HK-2 (cell line): ENCODE measurements at regions not wholly inside any gene's neighbourhood (a gene's known extent, or its start where the extent isn't known, plus 50 kb on each side); places are given as distances from the start of the nearest gene placed in this dataset.
"Not testable (repeated sequence)": the region's sequence is repeated elsewhere in the genome, so short reads cannot be mapped to it uniquely, and the experiment has no call there.

Experiments used
- DNase-seq: peaks from one replicate; pipeline ENCODE4 v3.0.0-alpha.2; 2018; ENCODE audit not compliant: unreplicated experiment

DNA sequence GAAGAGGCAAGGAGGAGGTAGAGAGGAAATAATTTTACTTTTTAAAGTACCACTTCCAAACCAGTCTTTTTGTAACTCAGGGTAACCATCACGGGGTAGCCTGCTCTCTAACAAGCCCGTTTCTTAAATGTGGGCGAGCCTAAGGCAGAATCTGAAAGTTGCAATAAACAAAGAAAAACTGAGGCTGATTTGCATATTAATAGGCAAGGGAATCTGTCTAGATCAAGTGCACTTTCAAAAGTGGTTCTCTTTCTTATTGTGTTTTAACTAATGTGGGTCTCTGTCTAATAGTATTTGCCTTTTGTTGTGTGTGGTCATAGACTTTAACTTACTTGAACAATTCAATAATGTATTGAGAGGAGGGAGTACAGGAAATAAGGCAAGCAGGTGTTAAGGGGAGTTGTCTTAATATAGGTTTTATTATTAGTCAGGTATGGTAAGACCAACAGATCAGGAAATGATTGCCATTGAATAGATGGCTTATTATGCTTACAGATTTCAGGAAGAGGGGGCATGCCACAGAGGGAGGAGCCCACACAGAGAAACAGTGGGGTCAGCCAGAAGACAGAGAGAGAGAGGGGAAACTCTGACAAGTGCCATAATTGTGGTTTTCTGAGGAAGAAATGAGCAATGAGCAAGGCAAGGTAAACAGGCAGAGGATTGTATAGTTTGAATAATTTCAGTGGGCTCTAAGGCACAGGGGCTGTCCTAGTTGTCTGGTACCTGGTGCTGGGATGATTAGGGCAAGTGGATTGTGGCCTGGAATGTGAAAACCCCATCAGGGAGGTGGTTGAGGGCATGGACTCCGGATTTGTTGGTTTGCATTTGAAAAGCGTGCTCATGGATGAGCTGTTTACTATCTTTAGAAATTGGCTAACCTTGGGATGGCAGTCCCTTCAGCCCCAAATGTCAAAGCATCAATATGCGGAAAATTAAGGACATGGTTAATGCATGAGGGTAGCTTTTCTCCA, 237.2 kb downstream of the TOX3 start:
- no peak for DNase-seq

DNA sequence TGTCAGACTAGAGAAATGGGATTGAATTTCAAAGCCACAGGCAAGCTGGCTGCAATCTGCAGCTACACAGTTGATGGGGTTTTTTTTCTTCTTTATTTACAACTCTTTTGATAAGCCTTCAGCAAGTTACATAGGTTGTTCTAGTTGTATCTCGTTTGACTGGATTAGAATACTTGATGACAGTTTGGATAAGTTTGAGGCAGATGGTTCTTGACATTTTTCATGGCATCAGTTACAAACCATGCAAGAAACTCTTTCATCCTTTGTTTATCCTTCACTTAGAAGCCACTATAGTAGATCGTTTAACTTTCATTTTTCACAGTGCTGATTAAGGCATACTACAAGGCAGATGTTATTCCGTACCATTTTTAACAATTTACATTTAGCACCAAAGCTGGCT, 238.9 kb downstream of the TOX3 start:
- DNase-seq: no peak

DNA sequence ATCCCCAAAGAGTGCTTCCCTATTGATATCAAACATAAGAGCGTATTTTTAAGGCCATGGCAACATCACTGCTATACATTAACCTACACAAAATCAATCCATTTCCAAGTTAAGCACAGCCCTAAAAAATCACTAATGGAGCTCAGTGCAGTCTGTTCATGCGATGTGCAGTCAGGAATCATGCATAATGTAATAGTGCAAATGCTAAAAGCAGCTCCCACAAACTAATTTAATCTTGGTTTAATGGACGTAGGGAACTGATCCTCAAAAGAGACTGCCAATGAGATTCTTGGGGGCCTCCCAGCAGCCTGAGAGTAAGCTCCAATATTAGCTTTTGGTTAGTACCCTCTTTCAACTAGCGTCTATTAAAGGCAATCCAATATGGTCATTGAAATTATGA, 245.9 kb downstream of the TOX3 start:
- DNase-seq: no peak

DNA sequence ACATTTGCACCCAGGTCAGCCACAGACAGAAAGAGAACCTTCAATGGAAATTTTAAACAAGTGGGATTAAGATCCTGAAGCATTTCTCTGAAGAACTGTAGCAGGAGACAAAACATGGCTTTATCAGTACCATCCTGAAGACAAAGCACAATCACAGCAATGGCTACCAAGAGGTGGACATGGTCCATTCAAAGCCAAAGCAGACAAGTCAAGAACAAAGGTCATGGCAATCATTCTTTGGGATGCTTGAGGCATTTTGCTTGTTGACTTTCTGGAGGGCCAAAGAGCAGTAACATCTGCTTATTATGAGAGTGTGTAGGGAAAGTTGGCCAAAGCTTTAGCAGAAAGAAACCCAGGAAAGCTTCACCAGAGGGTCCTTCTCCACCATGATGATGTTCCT, 248.2 kb downstream of the TOX3 start:
- no peak for DNase-seq

DNA sequence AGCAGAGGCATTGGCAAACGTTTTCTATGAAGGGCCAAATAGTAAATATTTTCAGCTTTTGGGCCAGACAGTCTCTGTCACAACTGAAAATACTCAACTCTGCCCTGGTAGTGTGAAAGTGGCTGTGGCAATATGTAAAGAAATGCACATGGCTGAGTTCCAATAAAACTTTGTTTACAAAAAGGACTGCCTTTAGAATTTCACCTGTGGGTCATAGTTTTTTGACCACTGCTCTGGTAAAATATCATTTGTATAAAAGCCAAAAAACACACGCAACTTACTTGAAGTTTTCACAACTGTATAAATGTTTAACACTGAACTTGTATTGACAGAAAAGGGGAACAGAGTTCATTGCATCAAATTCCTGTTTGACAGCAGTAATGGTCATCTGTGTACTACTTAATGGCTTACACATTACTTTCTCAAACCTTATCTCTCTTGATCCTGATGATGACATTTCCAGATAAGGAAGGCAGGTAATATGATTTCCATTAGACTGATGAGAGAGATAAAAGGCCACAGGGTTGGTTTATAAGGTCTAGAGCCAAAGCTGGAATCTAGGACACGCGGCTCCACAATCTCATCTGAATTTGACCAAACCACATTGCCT, 250.1 kb downstream of the TOX3 start:
- DNase-seq: not testable (repeated sequence)

DNA sequence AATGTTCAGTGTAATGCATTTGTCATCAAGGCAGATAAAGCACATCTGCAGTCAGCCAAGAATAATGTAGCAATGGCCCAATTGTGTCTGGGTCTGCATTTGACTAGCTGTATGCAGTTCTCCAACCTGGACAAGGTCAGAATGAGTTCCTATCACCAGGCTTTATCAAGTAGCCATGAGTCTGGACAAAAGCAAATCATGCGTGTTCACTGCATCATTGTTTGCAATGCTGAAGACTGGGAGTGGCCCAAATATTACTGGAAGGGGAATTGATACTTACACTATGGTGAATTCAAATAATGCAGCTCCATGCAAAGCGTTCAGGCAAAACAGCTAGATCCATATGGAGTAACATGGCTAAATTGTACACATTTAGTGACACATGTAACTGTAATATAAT, 250.9 kb downstream of the TOX3 start:
- no peak for DNase-seq

DNA sequence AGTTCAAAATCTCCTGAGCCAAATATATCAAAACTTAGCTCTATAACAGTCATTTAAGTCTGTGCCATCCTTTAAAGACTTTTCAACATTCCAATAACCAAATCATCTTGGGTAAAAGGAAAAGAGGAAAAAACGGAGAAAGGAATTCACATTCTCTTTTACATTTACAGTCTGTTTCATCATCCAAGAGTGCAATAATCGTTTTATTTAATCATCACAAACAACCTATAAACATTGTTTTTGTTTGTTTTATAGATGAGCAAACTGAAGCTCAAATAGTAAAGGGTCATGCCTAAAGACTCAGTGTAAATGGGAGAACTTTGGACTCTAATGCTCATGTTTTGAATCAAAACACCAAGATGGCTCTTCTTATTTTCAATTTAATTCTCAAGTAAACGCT, 252.3 kb downstream of the TOX3 start:
- DNase-seq: no peak

DNA sequence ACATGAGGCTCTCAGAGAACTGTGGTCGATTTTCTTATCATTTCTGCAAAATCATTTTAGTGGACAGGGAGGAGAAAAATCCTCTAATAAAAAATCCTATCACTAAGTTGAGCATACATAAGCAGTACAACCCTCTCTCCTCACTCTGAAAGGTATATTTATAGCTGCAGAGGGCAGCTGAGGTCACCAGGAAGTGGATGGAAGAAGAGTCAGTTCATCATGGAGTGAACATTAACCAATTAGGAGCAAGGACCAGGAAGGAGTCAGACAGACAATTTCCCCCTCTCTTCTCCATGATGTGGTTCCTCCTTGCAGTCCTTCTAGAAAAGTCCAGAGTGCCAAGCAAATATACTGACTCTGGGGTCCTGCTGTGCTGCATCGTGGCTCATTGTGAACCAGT, 253.7 kb downstream of the TOX3 start:
- DNase-seq: no peak

DNA sequence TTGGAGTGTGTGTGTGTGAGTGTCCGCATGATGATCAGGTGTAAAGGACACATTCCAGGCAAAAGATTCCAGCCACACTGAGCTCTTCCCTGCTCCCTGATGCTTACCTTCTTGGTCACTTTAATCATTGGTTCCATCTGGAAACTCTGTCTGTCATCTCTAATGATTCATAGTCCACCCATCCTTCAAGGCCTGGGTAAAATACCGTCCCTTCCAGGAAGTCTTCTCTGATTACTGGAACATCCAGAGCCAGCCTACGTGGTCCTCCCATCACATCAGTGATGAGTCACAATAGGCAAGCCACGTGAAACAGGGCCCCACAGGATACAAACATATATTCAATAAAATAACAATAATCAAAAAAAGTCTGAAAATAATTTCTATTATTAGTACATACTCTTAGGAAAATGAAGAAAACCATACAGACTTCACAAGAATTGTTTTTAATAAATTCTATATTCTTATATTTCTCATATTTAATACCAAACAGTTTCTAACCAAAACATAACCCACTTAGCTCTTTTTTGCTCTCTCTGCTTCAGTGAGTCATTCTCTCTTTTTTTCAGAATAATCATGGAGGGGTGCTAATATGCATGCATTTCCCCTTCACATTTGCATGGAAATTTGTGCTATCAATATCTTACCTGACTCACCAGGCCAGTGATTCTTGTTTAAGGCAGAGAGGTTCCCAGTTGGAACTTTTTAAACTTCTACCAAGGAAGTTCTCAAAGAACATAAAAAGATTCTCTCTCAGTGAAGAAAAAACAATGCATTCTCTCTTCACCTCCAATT, 263.2 kb downstream of the TOX3 start:
- DNase-seq: no peak

DNA sequence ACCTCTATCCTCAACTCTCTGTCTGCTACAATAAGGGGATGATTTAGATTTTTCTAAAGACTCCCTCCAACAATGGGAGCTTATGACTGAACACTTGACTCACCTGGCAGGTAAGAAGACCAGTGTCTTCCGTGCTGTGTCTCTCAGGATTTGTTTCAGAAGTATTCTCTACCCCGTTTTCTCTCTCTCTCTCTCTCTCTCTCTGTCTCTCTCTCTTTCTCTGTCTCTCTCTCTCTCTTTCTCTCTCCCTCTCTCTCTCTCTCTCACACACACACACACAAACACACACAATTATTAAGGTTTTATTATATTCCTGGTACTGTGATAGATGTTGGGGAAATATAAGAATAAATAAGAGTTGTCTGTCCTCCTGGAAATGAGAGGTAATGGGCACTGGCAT, 263.9 kb downstream of the TOX3 start:
- DNase-seq: no peak

DNA sequence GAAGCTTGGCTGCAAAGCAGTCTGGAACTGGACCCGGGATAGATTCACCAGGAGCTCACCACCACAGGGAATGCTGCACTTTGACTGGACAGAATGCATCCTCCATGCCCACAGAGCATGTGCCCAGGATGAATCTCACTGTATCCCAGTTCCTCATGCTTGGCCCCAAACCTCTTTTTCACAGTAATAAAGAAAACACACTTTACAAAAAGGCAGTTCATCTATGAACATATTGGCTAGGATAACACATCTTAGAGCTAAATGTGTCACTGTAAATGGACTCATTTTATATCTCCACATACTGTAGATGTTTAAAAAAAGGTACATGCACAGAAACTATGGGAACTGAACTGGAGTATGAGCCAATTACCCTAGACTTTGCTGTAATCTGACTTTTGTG, 266.9 kb downstream of the TOX3 start:
- DNase-seq: no peak

DNA sequence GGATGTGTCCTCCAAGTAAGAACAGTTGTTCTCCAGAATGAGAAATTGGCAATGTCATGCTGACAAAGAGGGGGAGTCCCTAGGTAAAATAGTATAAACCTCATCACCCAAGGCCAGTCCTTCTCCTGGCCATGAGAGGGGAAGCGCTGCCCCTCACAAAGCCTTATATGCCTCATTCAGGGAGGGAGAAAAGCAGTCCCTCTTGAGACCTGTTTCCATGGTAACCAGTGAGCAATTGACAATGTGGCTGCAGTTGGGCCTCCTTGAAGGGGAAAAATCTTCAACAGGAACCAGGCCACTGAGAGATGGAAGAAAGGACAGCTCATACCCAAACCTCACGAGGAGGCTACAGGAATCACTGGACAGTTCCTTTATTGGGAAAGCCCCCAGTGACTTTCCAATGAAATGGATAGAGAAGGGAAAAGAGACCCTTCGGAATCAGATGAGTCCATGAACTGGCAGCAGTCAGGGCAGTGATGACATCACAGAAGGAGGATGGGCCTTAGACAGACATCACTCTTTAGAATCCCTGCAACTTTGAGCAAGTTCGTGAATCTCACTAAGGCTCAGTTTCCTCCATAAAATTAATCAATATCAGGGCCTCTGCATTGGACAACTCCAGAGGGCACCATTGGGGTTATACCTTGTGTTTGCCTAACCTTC, 275.7 kb downstream of the TOX3 start:
- no peak for DNase-seq

DNA sequence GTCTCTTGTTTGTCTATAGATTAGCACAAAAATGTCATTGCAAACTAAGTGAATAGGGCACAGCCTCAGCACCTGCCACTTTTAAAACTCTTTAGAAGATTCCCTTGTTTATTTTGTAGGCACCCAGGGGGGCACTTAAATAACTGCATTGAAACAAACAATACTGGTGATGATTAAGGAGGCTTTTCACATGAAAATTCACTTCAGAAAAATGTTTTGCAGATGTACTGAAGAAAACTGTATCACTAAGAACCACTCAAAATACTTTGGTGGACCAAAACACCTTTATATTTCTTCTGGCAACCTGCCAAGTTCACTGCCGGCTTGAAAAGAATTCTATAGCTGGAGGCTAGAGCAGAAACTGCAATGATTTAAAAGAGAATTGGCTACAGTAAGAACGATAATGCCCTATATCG, 281.5 kb downstream of the TOX3 start:
- no peak for DNase-seq

DNA sequence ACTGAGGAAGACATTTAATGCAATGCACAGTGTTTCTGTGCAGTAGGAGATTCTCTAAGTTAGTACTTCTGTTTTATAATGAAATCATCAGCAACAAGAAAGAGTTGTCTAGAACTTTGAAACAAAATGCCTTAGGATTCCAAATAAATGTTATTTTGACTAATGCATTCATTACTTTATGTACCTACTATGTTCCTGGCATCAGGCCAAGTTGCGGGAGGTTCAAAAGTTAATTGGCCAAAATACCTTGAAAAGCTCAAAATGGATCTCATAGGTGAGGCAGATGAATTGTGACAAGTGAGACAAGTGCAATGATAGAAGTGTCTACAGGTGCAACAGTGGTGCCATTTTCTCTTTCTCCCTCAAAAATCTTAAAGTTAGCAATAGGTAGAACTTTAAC, 289.4 kb downstream of the TOX3 start:
- no peak for DNase-seq

DNA sequence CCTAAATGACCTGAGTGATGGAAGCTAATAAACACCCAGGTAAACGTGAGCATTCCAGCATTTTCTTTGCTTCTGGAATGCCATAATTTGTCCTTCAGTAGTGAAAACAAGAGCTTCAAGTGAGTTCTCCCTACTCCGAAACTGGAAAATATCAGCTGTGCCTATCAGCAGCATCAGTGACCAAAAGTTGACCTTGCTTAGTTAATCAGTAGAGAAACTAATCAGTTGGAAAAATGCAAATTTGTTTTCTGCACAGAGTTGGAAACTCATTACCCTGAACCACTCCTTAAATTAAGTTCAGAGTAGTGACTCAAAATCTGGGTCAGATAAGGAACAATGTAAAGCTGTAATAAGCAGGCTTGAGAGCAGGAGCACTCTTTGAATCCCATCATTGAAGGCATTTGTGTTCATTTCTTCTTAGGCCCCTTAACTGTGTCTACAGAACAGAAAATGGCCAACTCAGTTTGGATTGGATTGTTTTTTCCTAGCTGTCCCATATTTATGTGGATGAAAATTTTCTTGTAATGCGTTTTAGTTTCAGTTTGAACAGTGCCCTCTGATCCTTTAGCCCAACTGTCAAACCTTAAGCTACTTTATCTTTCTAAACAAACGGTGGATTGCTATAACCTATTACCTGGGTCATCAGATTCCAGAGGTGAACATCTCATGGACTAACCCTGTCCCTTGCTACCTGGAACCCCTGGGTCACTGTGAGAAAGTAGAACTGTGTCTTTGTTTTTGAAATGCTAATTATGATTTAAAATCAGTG, 290.4 kb downstream of the TOX3 start:
- no peak for DNase-seq

DNA sequence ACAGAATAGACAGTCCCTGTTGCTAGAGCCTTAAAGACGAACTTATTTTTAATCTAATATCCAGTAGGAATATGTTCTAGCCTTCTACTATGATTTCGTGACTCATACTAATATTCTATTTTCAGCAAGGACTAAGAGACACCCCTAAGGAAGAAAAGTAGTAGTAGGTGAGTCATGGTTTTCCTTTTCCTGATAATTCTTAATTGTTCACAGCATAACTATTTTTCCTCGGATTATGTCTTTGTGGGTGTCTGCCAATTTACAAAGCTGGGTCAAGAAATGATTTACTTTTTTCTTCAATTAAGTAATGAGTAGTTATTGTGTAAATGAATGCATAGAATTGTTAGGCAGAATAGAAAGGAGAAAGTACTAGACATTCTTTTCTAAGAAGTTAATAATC, 292.2 kb downstream of the TOX3 start:
- no peak for DNase-seq

DNA sequence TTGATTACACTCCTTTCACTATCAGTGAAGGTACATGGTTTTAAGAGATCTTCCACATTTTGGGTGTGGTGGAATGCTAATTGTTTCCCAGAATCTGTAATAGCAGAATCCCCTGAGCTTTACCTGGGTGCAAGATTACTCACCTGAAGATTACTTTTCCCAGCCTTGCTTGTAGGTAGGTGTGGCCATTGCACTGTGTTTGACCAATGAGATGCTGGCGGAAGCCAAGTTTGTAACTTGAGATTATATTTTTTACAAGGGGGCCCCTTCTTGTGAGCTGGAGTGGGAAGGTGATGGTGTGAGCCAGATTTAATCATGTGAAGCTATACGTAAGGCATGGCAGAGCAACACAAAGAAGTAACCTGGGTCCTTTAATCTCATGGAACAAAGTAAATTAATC, 294.3 kb downstream of the TOX3 start:
- DNase-seq: no peak

DNA sequence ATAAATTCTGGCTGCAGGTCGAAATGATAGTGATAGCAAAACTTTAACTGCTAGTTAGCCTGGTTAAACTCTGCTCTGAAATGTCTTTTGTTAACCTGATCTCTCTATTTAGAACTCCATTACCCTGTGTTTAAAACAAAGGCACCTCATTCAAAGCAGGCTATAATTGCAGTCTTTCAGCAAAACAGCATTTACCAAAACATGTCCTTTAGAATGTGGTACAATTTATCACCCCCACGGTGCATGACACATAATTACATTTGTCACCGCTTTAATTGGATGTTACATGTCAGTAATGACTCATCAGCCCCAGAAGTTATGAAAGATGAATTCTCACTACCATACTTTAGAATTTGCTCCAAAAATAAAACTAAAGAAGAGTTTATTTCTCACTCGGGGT, 295.4 kb downstream of the TOX3 start:
- no peak for DNase-seq

DNA sequence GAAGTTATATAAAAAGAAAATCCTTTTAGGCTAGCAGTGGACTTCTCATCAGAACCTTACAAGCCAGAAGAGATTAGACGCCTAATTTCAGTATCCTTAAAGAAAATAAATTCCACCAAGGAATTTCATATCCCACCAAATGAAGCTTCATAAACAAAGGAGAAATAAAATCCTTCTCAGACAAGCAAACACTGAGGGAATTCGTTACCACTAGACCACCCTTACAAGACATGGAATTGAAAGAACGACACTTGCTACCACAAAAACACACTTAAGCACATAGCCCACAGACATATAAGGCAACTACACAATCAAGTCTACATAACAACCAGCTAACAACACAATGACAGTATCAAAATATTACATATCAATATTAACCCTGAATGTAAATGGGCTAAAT, 299.2 kb downstream of the TOX3 start:
- DNase-seq: no peak

DNA sequence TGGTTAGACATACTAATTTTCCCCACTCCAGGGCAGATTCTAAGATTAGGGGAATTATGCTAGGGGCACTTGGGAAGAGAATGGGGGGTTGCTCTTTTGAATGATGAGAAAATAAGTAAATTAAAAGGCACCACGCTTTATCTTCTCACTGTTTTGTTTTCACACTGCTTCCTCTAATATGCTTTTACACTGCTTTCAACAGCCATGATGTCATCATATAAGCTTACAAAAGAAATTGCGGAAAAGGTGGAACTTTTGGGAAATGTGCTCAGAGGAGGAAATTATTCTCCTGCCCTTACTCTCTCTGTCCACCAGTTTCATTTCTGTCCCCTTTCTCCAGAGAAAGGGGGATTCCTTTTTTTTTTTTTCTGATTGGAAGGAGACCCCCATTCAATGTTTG, 308.2 kb downstream of the TOX3 start:
- DNase-seq: no peak

DNA sequence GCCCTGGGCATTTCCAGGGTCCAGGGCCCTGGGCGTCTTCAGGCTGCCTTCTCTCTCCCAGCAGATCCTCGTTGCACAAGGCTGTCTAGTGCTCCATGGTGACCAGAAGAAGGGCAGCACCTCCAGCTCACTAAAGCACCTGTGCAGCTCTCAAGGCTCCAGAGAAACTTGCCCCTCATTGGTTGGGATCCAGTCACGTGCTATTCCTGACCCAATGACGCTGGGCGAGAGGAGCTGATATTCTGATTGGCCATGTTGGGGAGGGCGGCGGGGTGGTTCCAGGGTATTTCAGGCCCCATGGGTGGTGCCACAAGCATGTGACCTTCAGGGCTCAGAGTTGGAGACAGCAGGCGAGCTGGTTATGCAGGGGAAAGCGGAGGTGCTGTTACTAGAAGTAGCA, 309.1 kb downstream of the TOX3 start:
- no peak for DNase-seq
